ENCODE measurements at regions not wholly inside any gene's neighbourhood (a gene's known extent, or its start where the extent isn't known, plus 50 kb on each side); places are given as distances from the start of the nearest gene placed in this dataset.

DNA sequence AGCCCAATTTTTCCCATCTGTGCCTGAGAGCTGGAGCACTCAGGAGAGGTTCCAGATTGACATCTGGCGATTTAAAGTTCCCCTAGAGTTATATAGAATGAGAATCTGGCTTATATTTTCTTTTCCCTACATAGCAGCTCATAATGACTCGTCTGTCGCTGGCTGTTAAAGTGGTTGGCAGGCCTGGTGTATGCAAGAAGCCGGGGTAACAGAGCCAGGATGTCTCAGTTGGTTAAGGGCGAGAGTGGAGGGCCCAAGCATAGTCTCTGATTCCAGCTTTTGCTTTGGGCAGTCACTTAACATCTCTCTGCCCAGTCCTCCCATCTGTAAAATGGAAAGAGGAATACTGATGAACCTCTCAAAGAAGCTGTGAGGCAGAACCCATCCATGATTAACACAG, 751.6 kb downstream of the NOVA1 start:
- TF ChIP-seq, protein P1, sequence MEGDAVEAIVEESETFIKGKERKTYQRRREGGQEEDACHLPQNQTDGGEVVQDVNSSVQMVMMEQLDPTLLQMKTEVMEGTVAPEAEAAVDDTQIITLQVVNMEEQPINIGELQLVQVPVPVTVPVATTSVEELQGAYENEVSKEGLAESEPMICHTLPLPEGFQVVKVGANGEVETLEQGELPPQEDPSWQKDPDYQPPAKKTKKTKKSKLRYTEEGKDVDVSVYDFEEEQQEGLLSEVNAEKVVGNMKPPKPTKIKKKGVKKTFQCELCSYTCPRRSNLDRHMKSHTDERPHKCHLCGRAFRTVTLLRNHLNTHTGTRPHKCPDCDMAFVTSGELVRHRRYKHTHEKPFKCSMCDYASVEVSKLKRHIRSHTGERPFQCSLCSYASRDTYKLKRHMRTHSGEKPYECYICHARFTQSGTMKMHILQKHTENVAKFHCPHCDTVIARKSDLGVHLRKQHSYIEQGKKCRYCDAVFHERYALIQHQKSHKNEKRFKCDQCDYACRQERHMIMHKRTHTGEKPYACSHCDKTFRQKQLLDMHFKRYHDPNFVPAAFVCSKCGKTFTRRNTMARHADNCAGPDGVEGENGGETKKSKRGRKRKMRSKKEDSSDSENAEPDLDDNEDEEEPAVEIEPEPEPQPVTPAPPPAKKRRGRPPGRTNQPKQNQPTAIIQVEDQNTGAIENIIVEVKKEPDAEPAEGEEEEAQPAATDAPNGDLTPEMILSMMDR (IDR thresholded peaks at IDR 0.05; ENCODE audit: low read depth, low read length, poor library complexity, severe bottlenecking), result no peak
- no peak for TF ChIP-seq EZH2phosphoT487 (IDR thresholded peaks at IDR 0.05; ENCODE audit: borderline replicate concordance, low read length)

All from DOHH2 (cell line).